Neutrophil (primary cell): ENCODE measurements at regions not wholly inside any gene's neighbourhood (a gene's known extent, or its start where the extent isn't known, plus 50 kb on each side); places are given as distances from the start of the nearest gene placed in this dataset.
"Not testable (repeated sequence)": the region's sequence is repeated elsewhere in the genome, so short reads cannot be mapped to it uniquely, and the experiment has no call there.

Source experiments
- H3K27ac ChIP-seq: fragments of 200-600 bp; sonication (generic); 2 replicates; pipeline ENCODE4 v1.5.1; 2016; ENCODE audit warnings: mild to moderate bottlenecking, moderate library complexity
- H3K27me3 ChIP-seq: fragments of 200-600 bp; sonication (generic); 2 replicates; pipeline ENCODE4 v1.6.0; 2016; ENCODE audit warnings: mild to moderate bottlenecking
- H3K36me3 ChIP-seq: fragments of 200-600 bp; sonication (generic); 2 replicates; pipeline ENCODE4 v1.5.1; 2017
- H3K4me1 ChIP-seq, 2 experiments: fragments of 200-600 bp in 1 of 2; sonication (generic) in 1 of 2; 1 replicate in 1 of 2; 2 replicates in 1 of 2; pipeline versions ENCODE4 v1.5.1 to v1.6.1; 2013 to 2016; ENCODE audit warnings: low read depth in 1 of 2, low read length in 1 of 2, mild to moderate bottlenecking in 1 of 2, moderate library complexity in 1 of 2; ENCODE audit not compliant: control insufficient read depth in 1 of 2, insufficient read depth in 1 of 2
- H3K4me3 ChIP-seq, 2 experiments: fragments of 200-600 bp in 1 of 2; sonication (generic) in 1 of 2; 1 replicate in 1 of 2; 2 replicates in 1 of 2; pipeline ENCODE4 v1.5.1; 2013 to 2016; ENCODE audit warnings: low read depth in 1 of 2, low read length in 1 of 2, mild to moderate bottlenecking in 1 of 2, moderate library complexity in 1 of 2
- H3K9me3 ChIP-seq: fragments of 200-600 bp; sonication (generic); 2 replicates; pipeline ENCODE4 v1.5.1; 2016
- CTCF ChIP-seq: fragments of 200-600 bp; sonication (generic); IDR thresholded peaks from 2 replicates; pipeline ENCODE4 v1.5.1; 2016; ENCODE audit warnings: antibody characterized with exemption

- no peak for TF ChIP-seq CTCF
- no peaks in the 10 kb centered on the region for H3K9me3 ChIP-seq
- no peak overlapping the region for H3K4me3 ChIP-seq
- no peaks in the 10 kb centered on the region for H3K4me1 ChIP-seq
- H3K36me3 ChIP-seq, result no peaks in the 10 kb centered on the region
- H3K27ac ChIP-seq, result no peak overlapping the region
- no peaks in the 10 kb centered on the region for H3K27me3 ChIP-seq
Measured at GRCh38 chr15:20272422-20273184, 269.0 kb downstream of the GOLGA6L6 start.

- Histone ChIP-seq H3K4me3 (no peak overlapping the region), H3K36me3 (no peaks in the 10 kb centered on the region), H3K27me3 (no peaks in the 10 kb centered on the region), H3K4me1 (no peaks in the 10 kb centered on the region), H3K27ac (no peak overlapping the region), H3K9me3 (no peaks in the 10 kb centered on the region)
- no peak for TF ChIP-seq CTCF
Measured at GRCh38 chr15:20271647-20272046, 270.0 kb downstream of the GOLGA6L6 start.

- H3K27me3 ChIP-seq, H3K4me1 ChIP-seq, H3K27ac ChIP-seq, H3K36me3 ChIP-seq, H3K9me3 ChIP-seq, H3K4me3 ChIP-seq: not testable (repeated sequence)
Measured at GRCh38 chr15:20269956-20270355, 271.6 kb downstream of the GOLGA6L6 start.

- not testable (repeated sequence) for H3K9me3 ChIP-seq, H3K4me3 ChIP-seq, H3K27me3 ChIP-seq, H3K4me1 ChIP-seq, H3K36me3 ChIP-seq, H3K27ac ChIP-seq
Measured at GRCh38 chr15:20267996-20268395, 273.6 kb downstream of the GOLGA6L6 start.

- not testable (repeated sequence) for H3K9me3 ChIP-seq, H3K27me3 ChIP-seq, H3K36me3 ChIP-seq, H3K27ac ChIP-seq, H3K4me3 ChIP-seq, H3K4me1 ChIP-seq
Measured at GRCh38 chr15:20267051-20267730, 274.4 kb downstream of the GOLGA6L6 start.

- H3K27ac ChIP-seq, H3K9me3 ChIP-seq, H3K4me3 ChIP-seq, H3K27me3 ChIP-seq, H3K36me3 ChIP-seq, H3K4me1 ChIP-seq: not testable (repeated sequence)
Measured at GRCh38 chr15:20265710-20266109, 275.9 kb downstream of the GOLGA6L6 start.

- not testable (repeated sequence) for H3K27me3 ChIP-seq, H3K27ac ChIP-seq, H3K36me3 ChIP-seq, H3K9me3 ChIP-seq, H3K4me3 ChIP-seq, H3K4me1 ChIP-seq
Measured at GRCh38 chr15:20261321-20262280, 280.0 kb downstream of the GOLGA6L6 start.

- H3K36me3 ChIP-seq, H3K27me3 ChIP-seq: not testable (repeated sequence)
Measured at GRCh38 chr15:20260650-20261049, 280.9 kb downstream of the GOLGA6L6 start.

GRCh38 chr15:20259559-20260190 is 281.9 kb downstream of the GOLGA6L6 start:
- not testable (repeated sequence) for H3K4me3 ChIP-seq, H3K27ac ChIP-seq, H3K4me1 ChIP-seq, H3K9me3 ChIP-seq, H3K36me3 ChIP-seq, H3K27me3 ChIP-seq

More at GRCh38 chr15:20260650-20261049, 280.9 kb downstream of the GOLGA6L6 start:
- H3K9me3 ChIP-seq, H3K27ac ChIP-seq, H3K4me1 ChIP-seq, H3K4me3 ChIP-seq: not testable (repeated sequence)

- H3K27ac ChIP-seq, H3K9me3 ChIP-seq, H3K36me3 ChIP-seq, H3K4me3 ChIP-seq, H3K4me1 ChIP-seq, H3K27me3 ChIP-seq: not testable (repeated sequence)
Measured at GRCh38 chr15:20256394-20256793, 285.2 kb downstream of the GOLGA6L6 start.

- H3K9me3 ChIP-seq, H3K4me1 ChIP-seq, H3K27ac ChIP-seq, H3K36me3 ChIP-seq, H3K27me3 ChIP-seq, H3K4me3 ChIP-seq: not testable (repeated sequence)
Measured at GRCh38 chr15:20255641-20256040, 286.0 kb downstream of the GOLGA6L6 start.
